Left lung (tissue), 4 donors: ENCODE measurements at regions not wholly inside any gene's neighbourhood (a gene's known extent, or its start where the extent isn't known, plus 50 kb on each side); places are given as distances from the start of the nearest gene placed in this dataset.

Experiments
- ATAC-seq: fragments of 200-7000 bp; cut with Tn5 transposase; one replicate; pipeline ENCODE4 v1.9.1; 2020; ENCODE audit warnings: moderate library complexity
- DNase-seq, 4 donors: peaks; one replicate each; pipeline ENCODE4 v3.0.0-alpha.2; 2013 to 2020
- H3K27ac ChIP-seq, 2 donors: fragments of 200-600 bp; sonication (generic) in 1 of 2; one replicate each; pipeline versions ENCODE4 v1.5.0 to v1.8.0; 2020 to 2021
- H3K27me3 ChIP-seq, 2 donors: fragments of 200-600 bp; sonication (generic) in 1 of 2; one replicate each; pipeline versions ENCODE4 v1.5.0 to v1.8.0; 2020 to 2021
- H3K36me3 ChIP-seq, 2 donors: fragments of 200-600 bp; sonication (generic) in 1 of 2; one replicate each; pipeline versions ENCODE4 v1.5.0 to v1.8.0; 2020 to 2021
- H3K4me1 ChIP-seq, 2 donors: fragments of 200-600 bp; one replicate each; pipeline ENCODE4 v1.8.0; 2021
- H3K4me3 ChIP-seq, 2 donors: fragments of 200-600 bp; sonication (generic) in 1 of 2; one replicate each; pipeline versions ENCODE4 v1.5.0 to v1.8.0; 2020 to 2021; ENCODE audit warnings: mild to moderate bottlenecking in 1 of 2
- H3K9me3 ChIP-seq, 2 donors: fragments of 200-600 bp; sonication (generic) in 1 of 2; one replicate each; pipeline versions ENCODE4 v1.5.0 to v1.8.0; 2020 to 2021
- intact Hi-C, 2 donors: fragments of 100-400 bp; cut with DNase I; formaldehyde crosslinking; loops; one replicate each; pipeline versions ENCODE4 v1.11.2 to v1.14.2; 2022
- TF ChIP-seq, protein P1 (sequence below), 2 donors: fragments of 200-600 bp; sonication (generic) in 1 of 2; IDR thresholded peaks; one replicate each; pipeline versions ENCODE4 v1.5.0 to v1.8.0; 2021; ENCODE audit warnings: antibody characterized with exemption in 2 of 2
- donor health status: DM: no; HTN: yes; CAD: no.
- donor health status: DM: no; HTN: no; CAD: no.

DNA sequence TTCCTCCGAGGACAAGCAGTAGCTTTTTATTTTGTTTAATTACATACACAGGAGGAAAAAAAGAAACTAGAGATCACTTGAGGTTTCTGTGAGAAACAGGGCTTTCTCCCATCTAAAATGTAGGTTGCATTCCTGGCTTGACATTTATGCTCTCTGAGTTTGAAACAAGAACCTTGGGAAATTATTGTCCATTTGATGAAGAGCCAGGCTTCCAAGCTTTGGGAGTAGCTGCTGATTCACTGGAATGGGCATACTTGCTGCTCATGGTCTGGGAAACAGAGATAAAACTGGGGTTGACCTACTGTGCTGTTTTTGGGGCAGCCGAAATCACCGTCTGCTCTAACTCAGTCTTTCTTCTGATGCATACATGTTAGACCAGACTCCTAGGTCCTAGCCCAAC is 165.4 kb downstream of the MIS18A start:
- no peaks in the 10 kb centered on the region for H3K27me3 ChIP-seq
- ATAC-seq, result no peak
- H3K4me3 ChIP-seq, result no peak overlapping the region
- no peak for DNase-seq
- H3K27ac ChIP-seq, result no peak overlapping the region
- intact Hi-C loops, result no loop called here
- no peaks in the 10 kb centered on the region for H3K4me1 ChIP-seq
- H3K36me3 ChIP-seq, result no peaks in the 10 kb centered on the region
- TF ChIP-seq, protein P1, sequence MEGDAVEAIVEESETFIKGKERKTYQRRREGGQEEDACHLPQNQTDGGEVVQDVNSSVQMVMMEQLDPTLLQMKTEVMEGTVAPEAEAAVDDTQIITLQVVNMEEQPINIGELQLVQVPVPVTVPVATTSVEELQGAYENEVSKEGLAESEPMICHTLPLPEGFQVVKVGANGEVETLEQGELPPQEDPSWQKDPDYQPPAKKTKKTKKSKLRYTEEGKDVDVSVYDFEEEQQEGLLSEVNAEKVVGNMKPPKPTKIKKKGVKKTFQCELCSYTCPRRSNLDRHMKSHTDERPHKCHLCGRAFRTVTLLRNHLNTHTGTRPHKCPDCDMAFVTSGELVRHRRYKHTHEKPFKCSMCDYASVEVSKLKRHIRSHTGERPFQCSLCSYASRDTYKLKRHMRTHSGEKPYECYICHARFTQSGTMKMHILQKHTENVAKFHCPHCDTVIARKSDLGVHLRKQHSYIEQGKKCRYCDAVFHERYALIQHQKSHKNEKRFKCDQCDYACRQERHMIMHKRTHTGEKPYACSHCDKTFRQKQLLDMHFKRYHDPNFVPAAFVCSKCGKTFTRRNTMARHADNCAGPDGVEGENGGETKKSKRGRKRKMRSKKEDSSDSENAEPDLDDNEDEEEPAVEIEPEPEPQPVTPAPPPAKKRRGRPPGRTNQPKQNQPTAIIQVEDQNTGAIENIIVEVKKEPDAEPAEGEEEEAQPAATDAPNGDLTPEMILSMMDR (IDR thresholded peaks at IDR 0.05), result no peak
- H3K9me3 ChIP-seq, result no peaks in the 10 kb centered on the region

DNA sequence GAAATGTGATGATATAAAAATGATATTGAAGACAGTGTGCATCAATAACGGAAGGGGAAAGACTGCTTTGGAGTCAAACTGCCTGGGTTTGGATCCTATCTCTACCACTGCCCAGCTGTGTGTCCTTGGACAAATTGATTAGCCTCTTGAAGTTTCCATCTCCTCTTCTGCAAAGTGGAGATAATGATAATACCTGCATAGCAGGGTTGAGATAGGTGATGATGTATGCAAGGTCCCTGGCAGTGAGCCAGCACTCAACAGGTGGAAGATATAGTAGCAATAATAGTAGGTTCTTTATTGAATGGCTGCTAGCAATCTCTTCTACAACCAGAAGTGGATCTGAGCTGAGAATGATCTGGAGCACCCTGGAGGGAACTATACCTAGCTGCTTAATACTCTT is 166.7 kb downstream of the MIS18A start:
- no peak overlapping the region for H3K4me3 ChIP-seq
- H3K9me3 ChIP-seq, result no peaks in the 10 kb centered on the region
- no peaks in the 10 kb centered on the region for H3K27me3 ChIP-seq
- intact Hi-C loops, result no loop called here
- no peak overlapping the region for H3K27ac ChIP-seq
- DNase-seq (no peak), ATAC-seq (no peak)
- TF ChIP-seq, protein P1 (IDR thresholded peaks at IDR 0.05), result no peak
- H3K36me3 ChIP-seq, result no peaks in the 10 kb centered on the region
- H3K4me1 ChIP-seq, result no peaks in the 10 kb centered on the region

DNA sequence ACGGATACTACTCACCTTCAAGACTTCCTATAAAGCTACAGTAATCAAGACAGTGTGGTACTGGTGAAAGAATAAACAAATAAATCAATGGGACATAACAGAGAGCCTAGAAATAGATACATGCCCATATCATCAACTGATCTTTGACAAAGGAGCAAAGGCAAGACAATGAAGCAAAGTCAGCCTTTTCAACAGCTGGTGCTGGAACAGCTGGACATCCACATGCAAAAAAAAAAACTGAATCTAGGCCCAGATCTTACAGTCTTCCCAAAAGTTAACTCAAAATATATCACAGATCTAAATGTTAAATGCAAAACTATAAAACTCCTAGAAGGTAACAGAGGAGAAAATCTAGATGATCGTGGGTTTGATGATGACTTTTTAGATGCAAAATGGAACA is 170.3 kb downstream of the MIS18A start:
- Histone ChIP-seq H3K27me3 (no peaks in the 10 kb centered on the region), H3K9me3 (peaks cover 0 to 4% of the 10 kb centered on the region in 2 donors), H3K36me3 (no peaks in the 10 kb centered on the region), H3K4me3 (no peak overlapping the region), H3K4me1 (no peaks in the 10 kb centered on the region), H3K27ac (no peak overlapping the region)
- TF ChIP-seq, protein P1 (IDR thresholded peaks at IDR 0.05), result no peak
- intact Hi-C loops, result no loop called here
- no peak for ATAC-seq
- DNase-seq, result no peak

DNA sequence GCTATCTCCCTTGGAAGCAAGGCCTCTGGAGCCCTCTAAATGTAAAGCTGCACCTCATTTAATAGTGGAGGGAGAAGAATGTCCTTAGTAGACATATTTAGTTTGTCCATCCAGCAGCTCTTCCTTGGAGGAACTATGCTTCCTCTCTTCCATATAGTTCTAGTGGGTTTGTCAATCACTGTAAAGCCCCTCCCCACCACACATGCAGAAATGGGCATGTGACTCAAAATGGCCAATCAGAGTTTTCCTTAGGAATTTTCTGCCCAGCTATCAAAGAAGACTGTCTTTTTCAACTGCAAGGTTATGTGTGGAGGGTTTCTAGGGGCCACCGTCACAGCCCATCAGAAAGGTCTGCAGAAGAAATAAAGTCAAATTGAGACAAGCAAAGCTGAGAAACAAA is 175.5 kb downstream of the MIS18A start:
- intact Hi-C loops, result no loop called here
- Histone ChIP-seq H3K9me3 (peaks cover 0 to 4% of the 10 kb centered on the region in 2 donors), H3K27me3 (no peaks in the 10 kb centered on the region), H3K4me3 (no peak overlapping the region), H3K36me3 (no peaks in the 10 kb centered on the region), H3K4me1 (no peaks in the 10 kb centered on the region), H3K27ac (no peak overlapping the region)
- DNase-seq (no peak), ATAC-seq (no peak)
- TF ChIP-seq, protein P1 (IDR thresholded peaks at IDR 0.05), result no peak

DNA sequence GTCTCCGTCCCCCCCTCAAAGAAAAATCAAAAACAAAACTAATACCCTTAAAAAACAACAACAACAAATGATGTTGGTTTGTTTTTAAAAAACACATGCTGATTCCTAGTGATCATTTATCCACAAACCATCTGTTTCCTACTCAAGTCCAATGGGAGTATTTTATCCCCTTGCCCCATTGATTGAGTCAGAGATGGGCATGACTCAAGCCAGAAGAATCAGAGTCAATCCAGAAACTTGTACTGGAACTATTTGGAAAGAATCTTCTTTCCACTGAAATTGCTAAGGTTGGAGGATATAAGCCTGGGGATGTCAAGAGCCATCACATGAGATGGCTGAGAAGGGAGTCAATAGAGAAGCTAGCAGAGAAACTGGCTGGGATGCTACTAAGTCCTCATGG is 176.4 kb downstream of the MIS18A start:
- ATAC-seq (no peak), DNase-seq (no peak)
- intact Hi-C loops, result no loop called here
- Histone ChIP-seq H3K36me3 (no peaks in the 10 kb centered on the region), H3K4me1 (no peaks in the 10 kb centered on the region), H3K9me3 (peaks cover 0 to 4% of the 10 kb centered on the region in 2 donors), H3K27me3 (no peaks in the 10 kb centered on the region), H3K4me3 (no peak overlapping the region), H3K27ac (no peak overlapping the region)
- TF ChIP-seq, protein P1 (IDR thresholded peaks at IDR 0.05), result no peak
